Fibroblast of the conjunctiva (primary cell): ENCODE measurements at regions not wholly inside any gene's neighbourhood (a gene's known extent, or its start where the extent isn't known, plus 50 kb on each side); places are given as distances from the start of the nearest gene placed in this dataset.

ENCODE experiments used
- DNase-seq: peaks from one replicate; pipeline ENCODE4 v3.0.0-alpha.2; 2010; ENCODE audit warnings: low read depth

DNA sequence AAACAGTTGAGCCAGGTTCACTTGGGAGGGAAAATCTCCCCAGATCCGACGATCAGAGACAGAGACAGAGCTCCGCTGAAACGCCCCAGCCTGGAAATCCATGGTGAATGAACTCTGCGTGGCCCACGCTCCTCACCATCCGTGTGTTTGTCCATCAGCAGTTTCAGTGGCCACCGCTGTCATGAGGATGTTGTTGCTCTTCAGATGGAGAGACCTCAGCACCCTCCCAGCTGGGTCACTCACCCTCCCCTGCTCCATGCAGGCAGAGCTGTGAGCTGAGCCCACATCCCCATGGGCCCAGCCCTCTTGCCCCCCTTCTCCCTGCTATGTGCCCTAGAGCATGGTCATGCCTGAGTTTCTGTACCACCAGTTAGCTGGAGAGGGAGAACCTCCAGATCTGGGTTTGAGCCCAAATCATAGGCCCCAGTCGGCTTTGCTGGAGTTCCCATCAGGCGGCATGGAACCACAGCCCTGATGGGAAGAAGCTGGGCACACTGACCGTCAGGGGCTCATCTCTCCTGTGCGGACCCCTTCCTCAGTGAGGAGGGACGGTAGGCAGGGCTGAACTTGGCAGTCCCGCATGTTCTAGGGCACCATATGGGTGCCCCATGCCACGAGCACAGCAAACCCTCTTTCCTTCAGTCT is 154.4 kb upstream of the COL5A1 start:
- no peak for DNase-seq

DNA sequence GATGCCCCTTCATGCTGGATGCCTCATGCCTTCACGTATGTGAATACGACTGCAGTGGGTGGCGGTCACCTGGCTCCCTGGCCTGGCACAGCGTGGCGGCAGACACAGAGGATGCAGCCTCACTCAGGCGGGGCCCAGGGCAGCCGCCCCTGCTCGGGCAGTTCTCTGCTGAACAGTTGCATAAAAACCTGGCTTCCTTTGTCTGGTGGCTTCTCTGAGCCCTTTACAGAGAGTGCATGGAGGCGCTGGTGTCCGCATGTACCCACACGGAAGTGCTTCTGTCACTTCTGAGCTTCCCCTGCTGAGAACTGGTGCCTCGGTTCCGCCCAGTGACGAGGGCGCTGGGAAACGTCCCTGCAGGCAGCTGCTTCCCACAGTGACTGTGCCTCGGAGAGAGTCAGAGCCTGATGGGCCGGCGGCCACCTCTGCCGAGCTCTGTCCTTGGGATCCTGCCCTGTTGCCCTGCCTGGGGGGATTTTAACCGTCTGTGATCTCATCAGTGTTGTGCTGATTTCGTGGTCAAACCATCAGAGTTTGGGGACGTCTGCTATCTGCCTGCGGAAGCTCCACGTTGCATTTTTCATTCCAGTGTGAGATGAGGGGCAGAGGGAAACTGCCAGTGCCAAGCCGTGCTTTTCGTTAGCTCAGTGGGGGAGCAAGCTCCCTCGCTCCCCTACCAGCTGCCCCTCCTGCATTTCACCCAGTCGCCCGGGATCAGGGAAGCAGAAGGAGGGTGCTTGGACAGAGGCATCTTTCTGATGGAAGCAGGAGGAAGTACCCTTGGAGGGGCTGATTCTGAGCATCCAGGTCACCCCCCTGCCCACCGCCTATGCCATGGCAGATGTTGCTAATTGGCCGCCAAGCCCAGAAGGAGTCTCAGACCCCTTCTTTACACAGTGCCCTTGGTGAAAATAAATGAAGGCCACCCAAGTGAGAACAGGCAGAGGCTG is 153.0 kb upstream of the COL5A1 start:
- DNase-seq: no peak

DNA sequence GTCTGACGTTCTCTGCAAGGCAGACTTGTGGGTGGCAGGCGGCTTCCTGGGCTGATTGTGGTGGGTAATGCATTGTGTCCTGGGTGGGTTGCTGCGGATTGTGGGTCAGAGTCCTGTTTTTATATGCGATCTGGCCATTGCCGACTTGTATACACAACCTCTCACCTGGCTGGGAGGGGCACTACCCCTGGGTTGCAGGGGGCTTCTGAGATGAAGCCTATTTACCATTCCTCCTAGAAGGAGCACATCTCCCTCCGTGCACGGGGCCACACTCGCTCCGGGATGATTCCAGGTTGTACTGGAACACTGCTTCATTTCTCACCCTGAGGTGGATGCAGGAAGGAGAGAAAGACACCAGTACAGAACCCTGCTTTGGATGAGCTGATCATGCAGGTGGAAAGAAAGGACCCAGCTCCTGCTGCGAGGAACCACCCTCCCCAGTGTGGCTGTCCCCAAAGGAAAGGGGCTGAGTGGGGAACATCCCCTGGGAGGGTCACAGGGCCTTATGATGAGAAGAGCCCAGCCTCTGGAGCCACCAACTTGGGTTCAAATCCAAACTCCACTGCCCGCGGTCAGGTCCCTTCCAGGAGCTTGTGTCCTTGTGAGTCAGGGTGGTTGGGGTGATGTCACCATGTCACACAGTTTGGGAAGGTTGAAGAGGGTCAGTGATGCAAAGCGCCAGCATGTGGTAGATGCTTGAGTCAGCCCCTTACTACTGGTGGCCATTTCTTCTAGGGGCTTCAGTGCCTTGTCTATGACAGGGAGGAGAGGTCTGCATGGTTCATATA is 151.8 kb upstream of the COL5A1 start:
- DNase-seq: no peak

DNA sequence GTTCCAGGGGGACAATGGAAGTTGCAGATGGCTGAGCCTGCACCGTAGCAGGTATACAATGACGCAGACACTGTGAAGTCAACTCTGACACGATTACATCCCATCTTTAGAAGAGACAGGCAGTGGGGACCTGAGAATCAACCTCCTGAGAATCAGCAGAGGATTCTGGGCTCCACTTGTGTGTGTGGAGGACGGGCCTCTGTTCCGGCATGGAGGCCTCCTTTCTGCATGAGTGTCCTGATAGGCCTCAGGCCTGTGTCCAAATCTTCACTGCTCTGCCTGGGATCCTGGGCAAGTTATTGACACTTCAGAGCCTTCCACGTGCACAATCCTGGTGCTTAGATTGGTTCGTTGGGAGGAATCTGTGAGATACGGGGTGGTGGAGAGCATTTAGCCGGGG is 151.2 kb upstream of the COL5A1 start:
- DNase-seq: no peak

DNA sequence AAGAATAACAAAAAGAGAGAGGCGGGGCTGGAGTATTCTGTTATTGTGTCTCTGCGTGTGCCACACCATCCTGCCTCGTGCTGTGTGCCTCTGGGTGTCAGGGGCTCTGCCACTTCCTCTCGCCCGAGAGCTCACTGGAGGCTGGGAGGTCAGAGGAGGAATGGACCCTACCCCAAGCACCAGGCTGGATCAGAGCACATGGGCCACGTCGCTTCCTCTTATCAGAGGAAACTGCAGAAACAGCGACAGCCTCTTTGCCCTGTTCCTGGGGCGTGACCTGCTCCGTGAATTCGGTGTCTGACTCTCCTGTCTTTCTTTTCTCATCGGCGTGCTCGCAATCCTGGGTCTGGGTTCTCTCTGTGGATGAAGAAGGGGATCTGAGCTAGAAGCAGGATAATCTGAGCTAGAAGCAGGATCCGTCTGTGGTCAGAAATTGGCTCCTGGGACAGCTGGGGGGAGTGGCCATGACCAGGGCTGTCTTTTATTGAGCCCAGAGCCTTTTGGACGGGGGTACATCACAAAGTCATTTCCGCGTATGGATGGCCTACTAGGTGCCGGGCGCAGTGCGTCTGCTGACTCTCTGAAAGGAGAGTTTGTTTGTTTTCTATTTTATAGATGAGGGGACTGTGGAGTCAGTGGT is 150.3 kb upstream of the COL5A1 start:
- DNase-seq: no peak

DNA sequence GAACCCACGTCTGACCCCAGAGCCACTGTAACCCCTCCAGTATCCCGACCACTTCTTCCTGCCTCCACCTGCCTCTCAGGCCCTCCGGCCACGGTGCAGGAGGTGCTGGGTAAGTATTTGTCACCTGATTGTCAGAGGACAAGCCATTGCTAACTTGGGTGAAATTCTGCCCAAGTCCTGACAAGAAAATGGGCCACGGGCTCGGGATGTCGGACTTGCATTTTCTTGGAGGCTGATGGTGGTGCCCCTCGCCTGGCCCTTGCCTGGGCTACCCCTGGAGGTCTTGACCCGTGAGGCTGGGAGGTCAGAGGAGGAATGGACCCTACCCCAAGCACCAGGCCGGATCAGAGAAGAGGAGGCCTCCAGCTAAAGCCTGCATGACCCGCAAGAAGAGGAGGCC is 149.7 kb upstream of the COL5A1 start:
- no peak for DNase-seq

DNA sequence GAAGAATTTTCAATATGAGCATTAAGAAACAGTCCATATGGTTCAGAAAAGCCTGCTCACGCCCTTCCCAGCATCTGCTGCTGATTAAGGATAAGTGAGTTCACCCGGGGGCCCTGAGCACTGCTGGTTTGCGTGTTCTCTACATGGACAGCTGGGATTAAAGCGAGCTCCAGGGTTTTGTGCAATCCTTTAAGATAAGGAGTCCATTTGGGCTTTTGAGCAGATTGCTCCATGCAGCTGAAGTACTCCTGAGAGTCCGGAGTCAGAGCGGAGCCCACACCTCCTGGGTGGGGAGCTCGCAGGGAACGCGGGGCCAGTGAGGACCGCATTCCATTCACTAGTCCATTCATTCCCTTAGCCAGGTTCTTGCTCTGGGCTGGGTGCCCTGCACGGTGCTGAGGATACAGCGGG is 149.3 kb upstream of the COL5A1 start:
- DNase-seq: peak; percentile 91

DNA sequence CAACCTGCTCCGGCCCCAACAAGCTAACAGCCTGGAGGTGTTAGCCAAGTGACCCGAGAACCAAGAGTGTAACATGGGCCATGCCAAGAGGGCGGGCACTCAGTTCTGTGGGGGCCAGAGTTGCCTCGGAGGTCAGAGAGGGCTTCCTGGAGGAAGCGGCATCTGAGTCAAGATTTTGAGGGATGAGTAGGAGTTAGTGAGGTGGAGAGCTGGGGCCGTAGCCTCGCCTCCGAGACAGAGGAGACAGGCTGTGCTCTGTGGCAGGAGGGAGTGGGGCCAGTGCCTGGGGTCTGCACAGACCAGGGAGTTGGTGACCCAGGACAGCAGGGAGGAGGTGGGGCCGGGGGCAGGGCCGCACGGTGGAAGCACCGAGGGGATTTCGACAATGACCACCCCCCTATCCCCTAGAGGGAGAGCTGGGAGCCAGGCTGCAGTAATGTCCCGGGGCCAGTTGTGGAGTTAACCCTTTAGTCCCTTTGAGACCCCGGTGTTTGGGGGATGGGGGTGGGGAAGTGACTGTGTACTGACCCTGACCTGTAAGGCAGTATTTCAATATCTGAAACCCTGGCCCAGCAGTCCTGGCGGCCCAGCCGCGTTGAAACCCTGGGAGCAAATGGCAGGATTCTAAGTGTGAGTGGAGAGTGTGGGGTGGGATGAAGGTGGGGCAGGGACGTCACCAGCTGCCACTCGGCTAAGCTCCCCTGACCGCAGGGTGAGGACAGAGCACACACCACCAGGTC is 148.7 kb upstream of the COL5A1 start:
- peak; percentile 28 for DNase-seq

DNA sequence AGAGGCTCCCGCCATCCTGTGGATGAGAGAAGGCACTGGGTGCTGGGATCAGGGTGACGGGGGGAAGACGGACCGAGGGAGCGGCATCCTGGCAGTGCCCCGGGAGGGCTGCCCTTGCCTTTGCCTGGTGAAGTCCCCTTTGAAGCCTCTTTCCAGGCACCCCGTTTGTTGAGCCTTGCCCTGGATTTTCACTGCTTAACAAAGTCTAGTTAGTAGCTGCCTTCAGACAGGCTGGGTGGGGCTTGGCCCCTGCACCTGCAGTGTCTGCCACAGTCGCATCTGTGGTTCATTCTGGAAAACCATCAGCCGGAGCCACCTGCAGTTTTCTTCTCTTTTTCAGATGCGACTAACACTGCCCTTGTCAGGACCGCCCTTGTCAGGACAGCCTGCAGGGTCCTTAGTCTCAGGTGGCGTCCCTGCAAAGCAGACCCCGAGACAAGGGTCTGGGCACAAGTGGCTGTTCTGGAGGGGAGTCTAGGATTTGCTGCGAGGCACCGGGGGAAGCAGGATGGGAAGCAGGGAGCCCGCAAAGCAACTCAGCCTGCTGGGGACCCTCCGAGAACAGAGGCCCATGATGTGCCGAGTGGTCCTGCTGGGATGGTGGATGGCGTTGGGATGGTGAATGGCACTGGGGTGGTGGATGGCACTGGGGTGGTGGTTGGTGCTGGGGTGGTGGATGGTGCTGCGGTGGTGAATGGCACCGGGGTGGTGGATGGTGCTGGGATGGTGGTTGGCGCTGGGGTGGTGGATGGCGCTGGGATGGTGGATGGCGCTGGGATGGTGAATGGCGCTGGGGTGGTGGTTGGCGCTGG is 147.9 kb upstream of the COL5A1 start:
- no peak for DNase-seq

DNA sequence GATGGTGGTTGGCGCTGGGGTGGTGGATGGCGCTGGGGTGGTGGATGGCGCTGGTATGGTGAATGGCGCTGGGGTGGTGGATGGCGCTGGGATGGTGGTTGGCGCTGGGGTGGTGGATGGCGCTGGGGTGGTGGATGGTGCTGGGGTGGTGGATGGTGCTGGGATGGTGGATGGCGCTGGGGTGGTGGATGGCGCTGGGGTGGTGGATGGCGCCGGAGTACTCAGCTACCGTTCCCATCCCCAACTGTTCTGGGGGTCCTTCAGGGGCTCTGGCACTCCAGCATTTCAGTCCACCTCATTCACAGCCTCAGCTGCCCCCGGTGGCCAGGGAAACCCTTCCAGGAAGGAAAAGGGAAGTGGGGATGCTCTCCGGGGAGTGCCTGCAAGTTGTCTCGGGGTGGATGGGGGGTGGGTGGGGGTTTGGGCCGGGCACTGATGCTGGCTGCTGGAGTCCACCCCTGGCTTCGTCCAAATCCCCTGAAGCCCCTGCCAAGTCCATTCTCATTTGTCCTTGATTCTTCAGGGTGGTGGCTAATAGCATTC is 147.3 kb upstream of the COL5A1 start:
- no peak for DNase-seq

DNA sequence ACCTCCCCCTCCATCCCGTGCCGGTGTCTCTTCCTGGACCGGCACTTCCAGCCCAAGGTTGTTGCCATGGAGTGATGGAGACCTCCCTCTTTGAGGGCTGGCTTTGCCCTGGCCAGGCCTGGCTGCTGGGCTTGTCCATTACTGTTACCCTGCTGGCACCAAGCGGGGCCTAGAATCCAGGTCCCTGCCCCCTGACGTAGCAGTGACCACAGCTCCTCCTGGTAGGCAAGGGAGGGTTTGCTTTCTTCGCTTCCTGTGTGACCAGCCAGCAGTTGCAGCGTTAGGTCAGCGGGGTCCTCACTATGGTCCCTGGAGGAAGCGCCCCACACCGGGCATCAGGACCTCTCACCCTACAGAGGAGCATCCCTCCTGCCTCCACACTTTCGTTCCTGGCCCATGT is 146.7 kb upstream of the COL5A1 start:
- DNase-seq: no peak

DNA sequence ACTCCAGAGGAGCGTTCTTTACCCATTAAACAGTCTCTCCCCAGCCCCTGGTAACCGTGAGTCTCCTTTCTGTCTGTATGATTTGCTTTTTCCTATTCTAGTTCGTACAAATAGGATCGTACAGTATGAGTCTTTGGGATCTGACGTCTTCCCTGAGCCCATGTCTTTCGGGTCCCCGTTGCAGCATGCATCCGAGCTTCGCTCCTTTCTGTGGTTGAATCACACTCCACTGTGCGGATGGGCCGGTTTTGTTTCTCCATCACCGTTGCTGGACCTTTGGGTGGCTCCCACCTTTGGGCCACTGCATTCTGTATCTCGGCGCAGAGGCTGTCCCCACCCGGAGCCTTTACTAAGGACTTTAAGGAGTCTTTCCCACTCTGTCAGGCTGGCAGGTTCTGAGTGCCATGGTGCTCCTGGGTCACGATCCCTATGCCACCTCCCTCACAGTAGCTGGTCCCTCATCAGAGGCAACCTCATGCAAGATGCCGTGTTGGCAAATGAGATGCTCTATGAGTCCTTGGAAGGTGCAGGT is 145.7 kb upstream of the COL5A1 start:
- no peak for DNase-seq

DNA sequence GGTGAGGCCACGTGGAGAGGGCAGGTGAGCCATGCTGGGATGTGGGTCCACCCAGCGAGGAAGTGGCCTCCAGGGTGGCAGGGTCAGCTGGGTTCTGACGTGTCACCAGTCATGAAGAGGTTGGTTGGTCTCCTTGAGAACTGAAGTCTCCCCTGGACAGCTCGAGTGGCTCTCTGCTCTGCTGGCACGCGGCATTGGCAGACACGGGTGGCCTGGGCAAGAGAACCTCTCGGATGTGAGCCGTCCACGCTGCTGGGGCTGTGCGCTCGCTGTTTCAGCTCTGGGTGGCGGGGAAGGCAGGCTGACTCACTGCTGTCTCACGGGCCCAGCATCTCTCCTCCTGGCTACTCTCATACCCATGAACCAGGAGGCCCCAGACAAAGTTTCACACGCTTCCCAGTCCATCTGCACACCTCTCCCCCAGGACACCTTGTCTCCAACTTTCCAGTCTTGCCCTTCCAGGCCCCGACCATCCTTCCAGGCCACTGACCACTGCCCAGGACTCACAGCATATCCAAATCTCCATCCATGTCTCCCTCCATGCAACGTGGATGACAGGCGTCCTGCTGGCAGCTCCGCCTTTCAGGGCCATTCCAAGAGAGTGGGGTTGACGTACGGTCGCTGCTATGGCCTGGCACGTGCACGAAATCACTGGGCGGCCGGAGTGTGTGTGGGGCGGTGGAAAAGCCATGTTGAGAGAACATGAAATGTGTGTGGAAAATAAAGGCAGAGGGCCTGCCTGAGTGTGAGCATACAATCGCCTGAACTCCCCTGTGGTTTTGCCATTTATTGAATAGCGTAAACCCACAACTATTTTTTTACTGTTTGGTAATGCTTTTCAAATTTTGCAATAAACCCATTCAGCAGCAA is 145.0 kb upstream of the COL5A1 start:
- no peak for DNase-seq

DNA sequence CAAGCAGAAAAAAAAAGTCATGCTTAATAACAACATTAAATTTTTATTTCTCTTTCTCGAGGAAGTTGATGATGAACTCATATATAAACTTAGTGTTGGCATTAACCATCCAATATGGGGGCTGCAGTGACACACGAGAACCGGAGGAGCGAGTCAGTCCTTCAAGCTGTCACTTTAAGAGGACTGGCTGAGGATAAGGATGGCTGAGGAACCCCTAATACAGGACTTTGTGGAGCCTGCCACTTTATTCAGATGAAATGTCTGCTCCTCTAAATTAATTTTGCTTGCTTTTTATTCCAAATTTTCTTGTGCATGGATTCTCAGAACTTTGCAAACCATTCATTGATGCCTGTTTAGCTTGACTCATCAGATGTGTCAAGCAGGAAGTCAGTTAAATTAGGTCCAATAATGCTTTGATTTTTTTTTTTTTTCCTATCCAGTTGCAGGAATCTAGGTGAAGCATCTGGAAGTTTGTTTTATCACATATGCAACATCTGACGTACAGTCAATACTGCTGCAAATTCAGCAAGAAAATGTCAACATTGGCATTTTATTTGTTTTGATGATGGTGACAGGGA is 144.2 kb upstream of the COL5A1 start:
- no peak for DNase-seq

DNA sequence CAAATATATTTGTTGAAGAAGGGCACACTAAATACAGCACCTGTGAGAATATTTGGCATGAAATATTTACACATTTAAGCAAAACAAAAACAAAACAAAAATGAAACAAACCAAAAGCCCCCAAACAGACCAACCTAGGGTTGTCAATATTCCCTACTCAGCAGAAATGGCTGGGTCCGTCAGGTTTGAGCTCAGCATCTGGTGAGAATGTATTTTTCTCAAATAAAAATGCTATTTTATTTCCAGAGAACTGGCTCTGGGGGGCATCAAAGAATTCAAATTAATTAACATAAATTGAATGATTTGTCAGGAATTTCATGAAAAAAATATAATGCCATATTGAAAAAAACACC is 142.8 kb upstream of the COL5A1 start:
- DNase-seq: no peak

DNA sequence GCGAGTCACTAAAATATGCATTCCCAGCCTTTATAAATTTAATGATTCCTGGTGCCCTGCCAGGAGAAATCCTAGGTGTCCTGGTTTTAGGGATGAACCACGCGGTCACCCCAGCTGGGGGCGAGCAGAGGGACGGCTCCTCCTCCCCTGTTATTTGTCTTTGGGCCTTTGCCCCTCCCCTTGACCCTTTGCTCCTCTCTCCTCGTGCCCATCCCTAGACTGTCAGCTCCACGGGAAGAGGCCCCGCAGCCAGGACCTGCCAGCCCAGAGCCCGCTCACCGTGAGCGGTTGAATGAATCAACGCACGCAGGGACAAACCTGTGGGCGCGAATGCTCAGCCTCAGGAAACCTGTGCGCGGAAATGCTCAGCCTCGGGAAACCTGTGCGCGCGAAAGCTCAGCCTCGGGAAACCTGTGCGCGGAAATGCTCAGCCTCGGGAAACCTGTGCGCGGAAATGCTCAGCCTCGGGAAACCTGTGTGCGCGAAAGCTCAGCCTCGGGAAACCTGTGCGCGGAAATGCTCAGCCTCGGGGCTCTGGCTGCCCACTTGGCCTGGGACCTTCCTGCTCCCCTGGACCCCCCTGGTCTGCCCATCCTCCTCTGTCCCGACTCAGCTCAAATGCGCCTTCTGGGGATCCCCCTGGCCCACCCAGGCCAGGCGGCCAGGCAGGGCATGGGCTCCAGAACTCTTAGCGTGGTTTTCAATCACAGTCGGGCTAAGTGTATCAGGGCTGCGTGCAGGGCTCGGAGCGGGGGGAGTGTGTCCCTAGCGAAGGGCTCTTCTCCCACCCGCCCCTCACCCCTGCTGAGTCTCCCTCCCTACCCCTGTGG is 140.5 kb upstream of the COL5A1 start:
- DNase-seq: no peak

DNA sequence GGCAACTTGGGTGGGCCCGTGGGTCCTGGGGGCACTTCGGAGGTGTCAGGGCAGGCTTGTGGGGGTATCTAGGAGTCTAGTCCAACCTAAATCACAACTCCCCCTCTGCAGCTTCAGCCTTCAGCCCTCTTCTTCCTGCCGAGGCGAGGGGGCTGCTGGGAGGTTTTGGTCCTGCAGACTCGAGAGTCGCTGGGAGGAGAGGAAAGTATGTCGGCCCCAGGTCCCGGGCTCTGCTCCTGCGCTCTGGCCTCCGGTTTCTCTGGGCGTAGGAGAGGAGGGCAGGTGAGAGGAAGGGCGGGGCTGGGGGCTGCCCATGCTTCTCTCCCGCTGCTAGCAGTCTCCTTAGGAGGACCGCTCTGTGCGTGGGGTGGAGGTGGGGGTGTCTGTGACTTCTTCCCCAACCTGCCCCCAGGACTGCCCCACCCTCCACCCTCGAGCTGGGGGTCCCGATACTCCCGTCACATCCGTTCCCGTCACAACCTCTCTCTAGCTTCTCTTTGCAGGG is 139.8 kb upstream of the COL5A1 start:
- DNase-seq: no peak
